OCI-LY3 (cell line): ENCODE measurements at regions not wholly inside any gene's neighbourhood (a gene's known extent, or its start where the extent isn't known, plus 50 kb on each side); places are given as distances from the start of the nearest gene placed in this dataset.

Experiments
- CTCF ChIP-seq: fragments of 200-600, 300-600 bp; sonication (generic); IDR thresholded peaks from 2 replicates; pipeline ENCODE4 v1.5.1; 2014; ENCODE audit warnings: antibody characterized with exemption, low read length, low read depth
- EZH2phosphoT487 ChIP-seq: fragments of 200-600 bp; shearing (Covaris generic); IDR thresholded peaks from 2 replicates; pipeline ENCODE4 v1.6.1; 2018; ENCODE audit warnings: antibody characterized with exemption, mixed run types, low read depth

GRCh38 chr12:94909663-94910062, 93.8 kb downstream of the NDUFA12 start:
- no peak for TF ChIP-seq EZH2phosphoT487
- TF ChIP-seq CTCF, result no peak
